ENCODE measurements at regions not wholly inside any gene's neighbourhood (a gene's known extent, or its start where the extent isn't known, plus 50 kb on each side); places are given as distances from the start of the nearest gene placed in this dataset.
A peak's percentile ranks its signal among the peaks of the same experiment; 100 is the strongest.

- TF ChIP-seq CTCF (conservative IDR thresholded peaks at IDR 0.05): no peak
- TF ChIP-seq ZFX (IDR thresholded peaks at IDR 0.05): no peak
- H3K27ac ChIP-seq: no peak overlapping the region
Measured at GRCh38 chr5:8895062-8895461, 650.8 kb downstream of the SEMA5A start.

- H3K27ac ChIP-seq: no peak overlapping the region
- no peak for TF ChIP-seq ZFX (IDR thresholded peaks at IDR 0.05)
- no peak for TF ChIP-seq CTCF (conservative IDR thresholded peaks at IDR 0.05)
Measured at GRCh38 chr5:8895599-8895998, 650.3 kb downstream of the SEMA5A start.

- H3K27ac ChIP-seq: no peak overlapping the region
- TF ChIP-seq CTCF (conservative IDR thresholded peaks at IDR 0.05) (no peak), ZFX (IDR thresholded peaks at IDR 0.05) (no peak)
Measured at GRCh38 chr5:8897316-8897715, 648.6 kb downstream of the SEMA5A start.

- no peak overlapping the region for H3K27ac ChIP-seq
- no peak for TF ChIP-seq CTCF (conservative IDR thresholded peaks at IDR 0.05)
Measured at GRCh38 chr5:8905021-8905420, 640.9 kb downstream of the SEMA5A start.

GRCh38 chr5:8906303-8906967 lies 639.4 kb downstream of the SEMA5A start:
- no peak overlapping the region for H3K27ac ChIP-seq
- no peak for TF ChIP-seq CTCF (conservative IDR thresholded peaks at IDR 0.05)
- no peak for TF ChIP-seq ZFX (IDR thresholded peaks at IDR 0.05)

GRCh38 chr5:8907168-8907868 lies 638.6 kb downstream of the SEMA5A start:
- no peak overlapping the region for H3K27ac ChIP-seq
- no peak for TF ChIP-seq ZFX (IDR thresholded peaks at IDR 0.05)
- no peak for TF ChIP-seq CTCF (conservative IDR thresholded peaks at IDR 0.05)

- TF ChIP-seq CTCF (conservative IDR thresholded peaks at IDR 0.05) (peak; percentile 97), ZFX (IDR thresholded peaks at IDR 0.05) (no peak)
- H3K27ac ChIP-seq: no peak overlapping the region
Measured at GRCh38 chr5:8908055-8908683, 637.7 kb downstream of the SEMA5A start.

All from C4-2B (cell line).